Parathyroid adenoma (tissue), 2 donors: ENCODE measurements at regions not wholly inside any gene's neighbourhood (a gene's known extent, or its start where the extent isn't known, plus 50 kb on each side); places are given as distances from the start of the nearest gene placed in this dataset.

ENCODE experiments used
- H2AFZ ChIP-seq: fragments of 300-600 bp; sonication (generic); one replicate; pipeline ENCODE4 v1.7.0; 2017; ENCODE audit warnings: antibody characterized with exemption, mild to moderate bottlenecking
- H3K27ac ChIP-seq: fragments of 300-600 bp; sonication (generic); one replicate; pipeline ENCODE4 v1.7.0; 2017
- H3K27me3 ChIP-seq: fragments of 300-600 bp; sonication (generic); one replicate; pipeline ENCODE4 v1.7.0; 2017; ENCODE audit warnings: low read length; ENCODE audit not compliant: control insufficient read depth, insufficient read depth
- H3K36me3 ChIP-seq: fragments of 300-600 bp; sonication (generic); one replicate; pipeline ENCODE4 v1.7.0; 2017; ENCODE audit warnings: low read length; ENCODE audit not compliant: control insufficient read depth, insufficient read depth
- H3K4me1 ChIP-seq: fragments of 300-600 bp; sonication (generic); one replicate; pipeline ENCODE4 v1.7.0; 2017; ENCODE audit warnings: control low read depth
- H3K4me2 ChIP-seq: fragments of 300-600 bp; sonication (generic); one replicate; pipeline ENCODE4 v1.7.0; 2017; ENCODE audit warnings: low read length
- H3K4me3 ChIP-seq: fragments of 300-600 bp; sonication (generic); one replicate; pipeline ENCODE4 v1.7.0; 2017; ENCODE audit warnings: low read depth, low read length
- H3K79me2 ChIP-seq: fragments of 300-600 bp; sonication (generic); one replicate; pipeline ENCODE4 v1.7.0; 2017; ENCODE audit warnings: control low read depth
- H3K9ac ChIP-seq: fragments of 300-600 bp; sonication (generic); one replicate; pipeline ENCODE4 v1.7.0; 2017; ENCODE audit warnings: mild to moderate bottlenecking
- H3K9me3 ChIP-seq: fragments of 300-600 bp; sonication (generic); one replicate; pipeline ENCODE4 v1.7.0; 2017; ENCODE audit warnings: low read length; ENCODE audit not compliant: control insufficient read depth
- CTCF ChIP-seq: fragments of 300-600 bp; sonication (generic); IDR thresholded peaks from one replicate; pipeline ENCODE4 v1.7.0; 2017; ENCODE audit warnings: antibody characterized with exemption, mild to moderate bottlenecking
- donor health status: primary hyperparathyroidism.

GRCh38 chr1:166698771-166699170 lies 140.5 kb upstream of the POGK start:
- no peaks in the 10 kb centered on the region for H3K4me1 ChIP-seq
- H3K4me3 ChIP-seq = no peak overlapping the region
- H3K27ac ChIP-seq = no peak overlapping the region
- no peak for TF ChIP-seq CTCF
- no peak overlapping the region for H3K9ac ChIP-seq
- no peak overlapping the region for H3K4me2 ChIP-seq
- no peaks in the 10 kb centered on the region for H3K36me3 ChIP-seq
- no peaks in the 10 kb centered on the region for H3K9me3 ChIP-seq
- H3K79me2 ChIP-seq = no peaks in the 10 kb centered on the region
- H3K27me3 ChIP-seq = no peaks in the 10 kb centered on the region
- no peak overlapping the region for H2AFZ ChIP-seq

DNA sequence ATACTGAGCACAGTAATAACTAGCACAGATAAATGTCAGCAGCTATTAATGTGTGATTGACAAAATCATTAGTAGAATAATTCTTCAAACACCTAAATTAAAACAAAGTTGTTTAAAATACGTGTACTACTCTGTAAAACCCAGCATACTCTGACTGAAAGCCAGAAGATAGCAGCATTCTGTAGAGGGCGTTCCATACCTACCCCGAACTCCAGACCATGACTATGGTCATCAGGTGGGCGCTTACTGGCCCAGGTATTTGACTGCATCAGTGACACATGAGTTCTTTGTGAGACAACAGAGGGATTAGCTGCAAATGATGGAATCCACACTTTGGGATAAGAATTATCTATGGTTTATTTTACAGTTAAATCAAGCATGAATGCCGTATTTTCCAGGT lies 139.7 kb upstream of the POGK start:
- Histone ChIP-seq H3K4me1 (no peaks in the 10 kb centered on the region), H3K27ac (no peak overlapping the region), H2AFZ (no peak overlapping the region), H3K27me3 (no peaks in the 10 kb centered on the region), H3K79me2 (no peaks in the 10 kb centered on the region), H3K4me2 (no peak overlapping the region), H3K9me3 (no peaks in the 10 kb centered on the region), H3K4me3 (no peak overlapping the region), H3K36me3 (no peaks in the 10 kb centered on the region), H3K9ac (no peak overlapping the region)
- TF ChIP-seq CTCF = no peak

DNA sequence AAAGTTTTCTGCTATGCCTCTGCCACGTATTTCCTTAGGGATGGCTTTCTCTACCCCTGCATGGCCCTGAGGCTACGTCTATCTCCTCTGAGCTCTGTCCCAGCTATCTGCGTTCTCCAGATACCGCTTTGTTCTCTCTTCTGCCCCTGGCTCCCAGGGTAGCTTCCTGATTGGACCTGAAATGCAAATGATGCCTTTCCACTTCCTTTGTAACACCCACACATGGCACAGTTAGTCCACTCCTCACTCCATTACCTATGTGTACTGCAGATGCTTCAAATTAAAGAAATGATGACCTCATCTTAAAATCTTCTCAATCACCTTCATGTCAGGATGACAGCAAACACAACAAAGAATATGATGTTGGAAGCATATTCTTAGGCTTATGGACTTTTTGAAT lies 138.6 kb upstream of the POGK start:
- Histone ChIP-seq H3K27me3 (no peaks in the 10 kb centered on the region), H3K9ac (no peak overlapping the region), H3K9me3 (no peaks in the 10 kb centered on the region), H3K27ac (no peak overlapping the region), H2AFZ (no peak overlapping the region), H3K79me2 (no peaks in the 10 kb centered on the region), H3K36me3 (no peaks in the 10 kb centered on the region), H3K4me1 (no peaks in the 10 kb centered on the region), H3K4me2 (no peak overlapping the region), H3K4me3 (no peak overlapping the region)
- no peak for TF ChIP-seq CTCF

DNA sequence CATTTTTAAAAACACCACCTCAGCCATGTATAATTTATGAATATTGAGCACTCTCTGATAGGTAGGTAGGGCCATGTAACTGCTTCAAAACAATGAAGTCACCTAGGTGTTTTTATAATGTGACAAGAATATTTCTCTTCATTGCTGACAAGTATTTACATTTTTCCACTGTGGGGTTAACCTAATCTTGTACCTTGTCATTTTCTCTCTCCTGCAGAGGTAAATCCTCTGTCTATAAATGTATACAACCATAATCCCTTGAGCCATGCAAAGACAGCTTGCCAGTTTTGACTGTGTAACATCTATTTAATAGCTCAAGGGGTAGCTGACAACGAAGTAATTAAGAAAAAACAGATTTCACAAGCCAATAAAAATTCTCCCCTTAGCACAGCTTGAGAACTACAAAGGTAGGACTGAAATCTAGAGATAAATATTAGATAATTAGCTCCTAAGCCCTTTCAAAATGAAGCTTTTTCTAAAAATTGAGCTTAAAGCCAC lies 137.6 kb upstream of the POGK start:
- H3K4me3 ChIP-seq = no peak overlapping the region
- no peak overlapping the region for H3K4me2 ChIP-seq
- no peaks in the 10 kb centered on the region for H3K4me1 ChIP-seq
- H3K27me3 ChIP-seq = no peaks in the 10 kb centered on the region
- H2AFZ ChIP-seq = no peak overlapping the region
- H3K79me2 ChIP-seq = no peaks in the 10 kb centered on the region
- TF ChIP-seq CTCF = no peak
- no peaks in the 10 kb centered on the region for H3K9me3 ChIP-seq
- H3K9ac ChIP-seq = no peak overlapping the region
- no peaks in the 10 kb centered on the region for H3K36me3 ChIP-seq
- H3K27ac ChIP-seq = no peak overlapping the region

GRCh38 chr1:166703141-166703540 lies 136.1 kb upstream of the POGK start:
- Histone ChIP-seq H3K27me3 (no peaks in the 10 kb centered on the region), H3K9ac (no peak overlapping the region), H3K4me3 (no peak overlapping the region), H3K4me1 (no peaks in the 10 kb centered on the region), H3K36me3 (no peaks in the 10 kb centered on the region), H3K4me2 (no peak overlapping the region), H3K27ac (no peak overlapping the region), H2AFZ (no peak overlapping the region), H3K79me2 (no peaks in the 10 kb centered on the region), H3K9me3 (no peaks in the 10 kb centered on the region)
- no peak for TF ChIP-seq CTCF
